Endothelial cell of umbilical vein (primary cell): ENCODE measurements at regions not wholly inside any gene's neighbourhood (a gene's known extent, or its start where the extent isn't known, plus 50 kb on each side); places are given as distances from the start of the nearest gene placed in this dataset.

Experiments used
- BruUV-seq: library from RNA; stranded (reverse); fragments of 400-500 nt; replicated peaks from 2 replicates; lab custom pipeline; 2021; lab: Mats Ljungman, UMichigan
- CTCF ChIA-PET: fragments of 300-600, 350-600 bp; sonication (Branson Sonifier 250); formaldehyde crosslinking; loops from one replicate; lab custom pipeline; 2021; ENCODE audit warnings: antibody characterized with exemption, inconsistent platforms; lab: Charles Lee
- POLR2A ChIA-PET: fragments of 300-600, 350-600 bp; sonication (Branson Sonifier 250); formaldehyde crosslinking; loops from one replicate; lab custom pipeline; 2021; ENCODE audit warnings: antibody characterized with exemption, inconsistent platforms; lab: Charles Lee
- DNase-seq: peaks from one replicate; pipeline ENCODE4 v3.0.0-alpha.2; 2011; ENCODE audit warnings: low read depth, low spot score
- FAIRE-seq: peaks from 2 replicates; lab custom pipeline; 2011; peaks lifted over from hg19 to GRCh38; lab: Jason Lieb, UNC
- H2AFZ ChIP-seq: 2 replicates; pipeline ENCODE4 v1.6.0; 2012; ENCODE audit warnings: low read depth, low read length, control low read depth, inconsistent platforms
- H3K27ac ChIP-seq: 2 replicates; pipeline ENCODE4 v1.5.1; 2011; ENCODE audit warnings: low read depth, mild to moderate bottlenecking, control low read depth, low read length, moderate library complexity; ENCODE audit not compliant: insufficient read depth
- H3K27me3 ChIP-seq, 2 experiments: 2 replicates each; pipeline versions ENCODE4 v1.6.0 to v1.6.1; 2011; ENCODE audit warnings: low read length in 2 of 2, mixed read lengths in 1 of 2; ENCODE audit not compliant: control insufficient read depth in 2 of 2, insufficient read depth in 2 of 2
- H3K36me3 ChIP-seq, 2 experiments: 2 replicates in 1 of 2; 3 replicates in 1 of 2; pipeline ENCODE4 v1.5.1; 2011; ENCODE audit warnings: low read length in 2 of 2, mild to moderate bottlenecking in 1 of 2, moderate library complexity in 1 of 2; ENCODE audit not compliant: control insufficient read depth in 2 of 2, insufficient read depth in 2 of 2; ENCODE audit errors: extremely low read depth in 1 of 2
- H3K4me1 ChIP-seq: 3 replicates; pipeline ENCODE4 v1.5.1; 2011; ENCODE audit warnings: mild to moderate bottlenecking, low read length; ENCODE audit not compliant: control insufficient read depth, insufficient read depth; ENCODE audit errors: extremely low read depth
- H3K4me2 ChIP-seq: 2 replicates; pipeline ENCODE4 v1.6.1; 2011; ENCODE audit warnings: low read length, control low read depth, mixed read lengths; ENCODE audit not compliant: insufficient read depth
- H3K4me3 ChIP-seq, 3 experiments: fragments of 200-600 bp in 1 of 3; sonication (generic), shearing (Covaris generic) in 1 of 3; replicated peaks in 1 of 3; 2 replicates each; pipeline ENCODE4 v1.5.1; 2011 to 2016; ENCODE audit warnings: control low read depth in 3 of 3, low read length in 3 of 3, mild to moderate bottlenecking in 2 of 3, inconsistent platforms in 1 of 3, low read depth in 1 of 3, moderate library complexity in 1 of 3; ENCODE audit not compliant: insufficient read depth in 1 of 3
- H3K79me2 ChIP-seq: 2 replicates; pipeline ENCODE4 v1.6.0; 2012; ENCODE audit warnings: low read length, inconsistent platforms; ENCODE audit not compliant: control insufficient read depth, insufficient read depth
- H3K9ac ChIP-seq: replicated peaks from 2 replicates; pipeline ENCODE3; 2011; ENCODE audit warnings: low read length, control low read depth; ENCODE audit not compliant: insufficient read depth; ENCODE audit errors: extremely low read depth
- H3K9me1 ChIP-seq: replicated peaks from 3 replicates; pipeline ENCODE4 v1.6.0; 2011; ENCODE audit warnings: mild to moderate bottlenecking, low read length; ENCODE audit not compliant: control insufficient read depth, insufficient read depth; ENCODE audit errors: extremely low read depth
- H3K9me3 ChIP-seq: replicated peaks from 2 replicates; pipeline ENCODE4 v1.5.1; 2012; ENCODE audit warnings: low read length, inconsistent platforms; ENCODE audit not compliant: control insufficient read depth, insufficient read depth
- H4K20me1 ChIP-seq: replicated peaks from 2 replicates; pipeline ENCODE3; 2011; ENCODE audit warnings: mild to moderate bottlenecking, low read length; ENCODE audit not compliant: control insufficient read depth, insufficient read depth; ENCODE audit errors: extremely low read depth
- CTCF ChIP-seq, 2 donors: IDR thresholded peaks; 1 replicate in 1 of 2; 2 replicates in 1 of 2; pipeline ENCODE4 v1.5.1; 2011; ENCODE audit warnings: low read length in 2 of 2, mild to moderate bottlenecking in 2 of 2, moderate library complexity in 2 of 2, control low read depth in 1 of 2, inconsistent platforms in 1 of 2, low read depth in 1 of 2; ENCODE audit not compliant: insufficient read depth in 1 of 2; ENCODE audit errors: extremely low read depth in 1 of 2
- EZH2 ChIP-seq: IDR thresholded peaks from 2 replicates; pipeline ENCODE4 v1.6.1; 2012; ENCODE audit warnings: borderline replicate concordance, low read depth, mild to moderate bottlenecking, moderate library complexity, low read length, inconsistent platforms; ENCODE audit not compliant: severe bottlenecking
- FOS ChIP-seq: IDR thresholded peaks from 2 replicates; pipeline ENCODE4 v1.6.1; 2011; ENCODE audit warnings: mild to moderate bottlenecking, low read length, moderate library complexity, borderline replicate concordance; ENCODE audit not compliant: insufficient read depth
- GATA2 ChIP-seq: IDR thresholded peaks from 2 replicates; pipeline ENCODE4 v1.7.0; 2011; ENCODE audit warnings: low read depth, mild to moderate bottlenecking, moderate library complexity, mixed read lengths, low read length; ENCODE audit not compliant: insufficient read length, insufficient read depth
- JUN ChIP-seq: IDR thresholded peaks from 2 replicates; pipeline ENCODE4 v1.6.1; 2011; ENCODE audit warnings: borderline replicate concordance, low read depth; ENCODE audit not compliant: insufficient read length, insufficient read depth
- MAX ChIP-seq: IDR thresholded peaks from 2 replicates; pipeline ENCODE4 v1.6.1; 2011; ENCODE audit not compliant: insufficient read depth, insufficient read length
- MYC ChIP-seq: IDR thresholded peaks from one replicate; pipeline ENCODE4 v1.6.1; 2011; ENCODE audit warnings: mild to moderate bottlenecking, low read depth, low read length
- POLR2A ChIP-seq: IDR thresholded peaks from 2 replicates; pipeline ENCODE4 v1.6.1; 2012; ENCODE audit warnings: low read depth, mild to moderate bottlenecking, control low read depth, low read length
- POLR2AphosphoS5 ChIP-seq: IDR thresholded peaks from 2 replicates; pipeline ENCODE4 v1.6.1; 2012; ENCODE audit warnings: low read depth, mild to moderate bottlenecking, control low read depth, low read length, moderate library complexity; ENCODE audit not compliant: insufficient read depth
- dilution Hi-C: fragments of 300-500 bp; cut with MboI; formaldehyde crosslinking; loops from one replicate; pipeline ENCODE4 v1.15.0; 2019; ENCODE audit warnings: low sequenced_read_pairs; ENCODE audit not compliant: extremely low pct_ligation_motif_present
- intact Hi-C: fragments of 100-400 bp; cut with micrococcal nuclease; formaldehyde crosslinking; loops from one replicate; pipeline ENCODE4 v1.10.0; 2022

- Histone ChIP-seq H3K79me2 (no peaks in the 10 kb centered on the region), H3K9ac (no peak overlapping the region), H3K27ac (no peak overlapping the region), H3K27me3 (no peaks in the 10 kb centered on the region), H4K20me1 (no peaks in the 10 kb centered on the region), H3K9me1 (no peaks in the 10 kb centered on the region), H3K36me3 (no peaks in the 10 kb centered on the region), H3K9me3 (peaks cover 4% of the 10 kb centered on the region), H2AFZ (no peak overlapping the region), H3K4me2 (no peak overlapping the region), H3K4me1 (no peaks in the 10 kb centered on the region), H3K4me3 (no peak overlapping the region)
- TF ChIP-seq MAX (no peak), CTCF (IDR thresholded peaks at IDR 0.05; ENCODE audit: extremely low read depth in 1 of 2, insufficient read depth in 1 of 2, low read depth in 1 of 2, low read length in 2 of 2) (no peak), FOS (no peak), POLR2A (no peak), EZH2 (no peak), MYC (no peak), POLR2AphosphoS5 (no peak), JUN (no peak), GATA2 (no peak)
- dilution Hi-C loops (no loop called here), intact Hi-C loops (no loop called here)
- no TSS peak for BruUV-seq
- no peak for FAIRE-seq
- DNase-seq, result no peak
- ChIA-PET CTCF (no interaction called here), POLR2A (no interaction called here)
These were observed 313.4 kb downstream of the CDH26 start for GRCh38 chr20:60271597-60271996.
